GM21447 (cell line): ENCODE measurements at regions not wholly inside any gene's neighbourhood (a gene's known extent, or its start where the extent isn't known, plus 50 kb on each side); places are given as distances from the start of the nearest gene placed in this dataset.

Experiments used
- ATAC-seq: cut with Tn5 transposase; IDR thresholded peaks from one replicate; pipeline ENCODE4 v1.9.1; 2021; ENCODE audit not compliant: unreplicated experiment

DNA sequence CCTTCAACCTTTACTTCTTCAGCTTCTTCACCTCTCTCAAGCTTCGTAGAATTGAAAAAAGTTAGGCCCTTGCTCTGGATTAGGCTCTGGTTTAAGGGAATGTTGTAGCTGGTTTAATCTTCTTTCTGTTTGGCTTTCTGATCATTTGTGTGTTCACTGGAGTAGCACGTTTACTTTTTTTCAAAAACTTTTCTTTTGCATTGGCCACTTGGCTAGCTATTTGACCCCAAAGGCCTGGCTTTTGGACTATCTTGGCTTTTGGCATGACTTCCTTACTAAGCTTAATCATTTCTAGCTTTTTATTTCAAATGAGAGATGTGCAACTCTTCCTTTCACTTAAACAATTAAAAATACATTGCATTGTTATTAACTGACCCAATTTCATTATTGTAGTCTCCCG lies 1154.8 kb upstream of the ZEB2 start:
- ATAC-seq, result no peak

DNA sequence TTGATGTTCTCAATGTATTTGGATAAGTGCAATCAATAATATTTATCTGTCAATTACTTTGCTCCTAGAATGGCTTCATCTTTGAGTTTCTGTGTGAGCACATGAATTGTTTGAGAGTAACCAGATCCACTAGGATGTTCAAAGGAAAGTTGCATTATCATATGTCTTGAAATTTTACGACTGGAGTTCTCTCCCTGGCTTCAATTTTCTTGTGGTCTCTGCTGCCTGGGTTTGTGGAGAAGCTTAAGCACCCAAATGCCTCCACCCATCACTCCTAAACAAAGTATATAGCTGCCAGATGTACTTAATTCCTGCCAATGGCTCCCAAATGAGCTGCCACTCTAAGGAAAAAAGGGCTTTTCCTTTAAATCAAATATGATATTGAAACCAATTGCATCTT lies 1149.4 kb upstream of the ZEB2 start:
- ATAC-seq, result no peak

DNA sequence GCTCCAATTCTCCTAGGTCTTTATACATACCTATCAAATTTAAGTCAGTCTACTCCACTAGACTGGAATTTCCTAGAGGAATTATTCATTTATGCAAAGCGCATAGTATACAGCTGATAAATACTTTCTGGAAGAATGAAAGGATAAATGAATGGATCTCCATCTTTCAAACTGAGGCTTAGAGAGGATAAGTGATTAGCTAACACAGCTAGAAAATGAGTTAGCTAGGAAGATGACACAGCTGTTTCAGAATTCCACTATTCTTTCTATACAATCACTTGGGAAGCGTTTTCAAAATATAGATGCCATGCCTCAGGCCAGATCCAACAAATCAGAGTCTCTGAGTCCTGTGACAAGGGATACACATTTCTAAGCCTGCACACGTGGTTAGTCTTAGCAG lies 1146.6 kb upstream of the ZEB2 start:
- ATAC-seq, result no peak

DNA sequence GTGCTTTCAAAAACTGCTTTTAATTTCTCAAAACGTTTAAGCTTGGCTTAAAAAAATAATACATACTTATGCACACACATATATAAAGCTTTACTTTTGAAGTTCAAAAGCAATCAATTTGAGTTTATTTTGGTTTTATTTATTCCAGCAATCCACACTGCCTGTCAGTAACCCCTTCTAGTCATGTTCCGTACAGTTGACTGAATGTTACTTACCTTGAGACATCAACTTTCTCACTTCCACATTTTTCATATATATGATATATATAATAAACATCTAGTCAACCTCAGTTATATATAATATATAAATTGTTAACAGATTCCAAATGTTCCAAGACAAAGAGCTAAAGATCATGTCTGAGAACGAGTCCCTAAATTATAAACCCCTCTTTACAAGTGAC lies 1137.3 kb upstream of the ZEB2 start:
- no peak for ATAC-seq

DNA sequence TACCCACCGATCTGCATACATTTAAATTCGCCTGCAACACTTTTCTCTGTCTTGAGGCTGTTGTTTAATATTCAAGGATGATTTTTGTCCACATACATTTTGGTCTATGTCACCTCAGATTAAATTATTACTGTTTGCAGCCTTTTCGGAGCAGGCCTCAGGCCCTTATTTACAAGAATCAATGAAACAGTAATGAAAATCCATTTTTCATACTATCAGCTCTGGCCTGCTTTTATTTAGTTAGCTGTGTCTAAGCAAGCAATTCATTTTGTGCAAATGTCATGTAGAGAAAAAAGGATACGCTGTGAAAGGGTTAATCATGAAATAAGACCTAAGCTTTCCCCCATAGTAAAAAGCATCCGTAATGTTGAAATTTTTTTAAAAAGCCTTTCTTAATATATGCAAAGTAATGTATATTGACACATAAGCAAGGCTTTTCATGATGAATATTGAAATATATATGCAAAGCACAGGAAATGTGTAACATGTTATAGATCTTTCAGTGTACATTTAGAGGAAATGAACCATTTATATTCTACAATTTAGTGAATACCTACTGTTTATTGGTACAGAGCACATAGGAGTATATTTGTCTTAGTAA lies 1135.3 kb upstream of the ZEB2 start:
- no peak for ATAC-seq

DNA sequence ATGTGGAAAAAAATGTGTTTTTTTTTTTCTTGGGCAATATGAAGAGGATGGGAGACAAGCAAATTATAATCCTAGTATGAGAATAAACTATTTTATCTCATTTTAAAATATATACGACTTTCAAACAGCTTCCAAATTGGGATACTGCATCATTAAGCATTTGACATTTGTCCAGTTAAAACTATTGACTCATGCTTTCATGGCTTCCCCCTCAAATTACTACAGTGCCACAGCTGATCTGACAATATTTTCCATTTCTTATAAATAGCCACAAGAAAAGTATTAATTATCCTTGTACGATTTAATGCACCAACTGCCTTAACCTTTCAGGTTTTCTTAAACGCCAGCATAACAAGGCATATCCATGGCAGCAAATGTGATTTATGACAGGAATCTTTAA lies 1134.8 kb upstream of the ZEB2 start:
- no peak for ATAC-seq

DNA sequence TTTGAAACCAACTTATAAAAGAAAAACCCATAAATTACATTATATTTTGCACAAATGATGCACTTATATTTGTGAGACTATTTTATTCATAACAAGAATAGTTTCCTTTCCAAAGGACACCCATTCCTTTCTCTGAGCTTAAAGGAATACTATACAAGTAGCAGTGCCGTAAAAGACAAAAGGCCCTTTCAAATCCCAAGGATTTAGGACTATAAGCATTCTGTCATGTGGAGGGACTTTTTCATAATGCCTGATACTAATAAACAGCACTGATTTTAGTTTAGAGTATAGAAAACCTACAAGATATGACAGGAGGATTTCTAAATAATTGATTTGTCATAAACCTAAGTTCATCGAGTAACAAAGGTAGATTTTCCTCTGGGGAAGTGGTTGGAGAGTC lies 1134.2 kb upstream of the ZEB2 start:
- ATAC-seq, result no peak

DNA sequence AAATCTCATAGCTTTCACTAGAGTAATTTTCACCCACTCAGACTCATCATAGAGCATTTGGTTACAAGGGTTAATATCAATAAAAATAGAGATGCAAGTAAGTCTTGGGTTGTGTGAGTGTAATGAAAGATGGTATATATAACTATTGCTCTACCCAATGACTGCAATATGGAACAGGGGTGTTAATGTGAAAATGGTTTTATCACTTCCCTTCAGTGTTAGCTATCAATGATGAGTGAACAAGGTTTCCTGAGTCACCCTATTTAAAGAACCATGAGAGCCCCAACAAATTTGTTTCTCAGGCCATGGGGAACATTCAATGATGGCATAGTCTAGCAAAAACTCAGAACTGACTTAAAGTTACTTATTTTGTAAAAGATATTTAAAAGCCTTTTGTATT lies 1133.6 kb upstream of the ZEB2 start:
- no peak for ATAC-seq

DNA sequence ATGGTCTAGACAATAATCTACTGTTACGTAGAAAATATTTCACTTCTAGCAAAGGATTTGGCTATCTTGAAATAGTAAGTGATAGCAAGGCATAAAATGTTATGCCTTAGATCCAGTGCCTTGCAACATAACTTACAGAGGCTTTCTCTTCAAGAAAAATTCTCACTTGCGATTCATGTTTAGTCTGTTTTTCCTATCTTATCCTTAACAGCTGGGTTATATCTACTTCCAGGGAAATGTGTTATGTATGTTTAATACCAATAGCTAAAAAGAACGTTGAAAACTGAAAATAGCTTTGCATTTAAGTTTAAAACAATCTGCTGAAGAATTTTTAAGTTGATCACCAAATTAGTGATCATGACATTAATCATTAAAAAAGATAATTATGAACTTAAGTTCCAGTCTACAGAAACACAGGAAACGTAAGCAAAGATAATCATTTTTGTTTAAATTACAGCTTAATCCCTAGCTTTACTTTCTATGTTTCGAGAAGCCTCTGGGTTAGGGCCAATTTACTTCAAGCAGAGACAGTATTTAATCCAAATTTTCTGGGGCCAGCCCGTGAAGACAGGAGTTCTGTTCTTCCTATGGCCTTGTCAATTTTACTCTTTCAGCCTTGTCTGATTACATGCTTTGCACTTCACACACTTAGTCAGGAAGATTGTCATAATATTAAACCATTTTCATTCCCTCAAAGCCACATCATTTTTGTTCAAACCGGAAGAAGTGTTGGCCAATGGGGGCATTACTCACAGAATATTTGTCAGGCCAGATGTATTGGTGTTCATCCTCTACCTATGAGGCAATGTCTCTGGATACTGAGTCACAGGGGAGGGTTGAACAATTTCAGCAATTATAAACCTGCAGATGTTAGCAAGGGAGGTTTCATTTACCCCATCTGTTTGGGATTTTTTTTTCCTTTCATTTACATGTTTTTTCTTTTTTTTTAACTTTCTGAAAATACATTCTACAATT lies 1132.9 kb upstream of the ZEB2 start:
- ATAC-seq, result no peak

DNA sequence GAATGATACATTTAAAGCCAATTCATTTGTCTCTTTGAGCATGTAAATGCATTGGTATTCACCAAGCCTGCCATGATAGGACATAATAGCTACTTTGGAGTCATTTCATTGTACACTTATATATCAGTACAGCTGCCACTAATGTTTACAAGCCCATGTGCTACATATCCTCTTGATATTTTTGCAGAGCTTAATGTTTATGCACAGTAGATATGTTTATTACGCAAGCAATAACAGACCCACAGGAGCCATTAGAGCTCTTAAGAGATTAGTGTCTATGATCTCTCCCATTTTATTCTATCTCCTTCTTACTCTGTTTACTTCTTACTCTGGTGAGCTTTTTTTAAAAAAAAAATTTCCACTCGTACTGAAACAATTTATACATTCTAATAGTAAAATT lies 1132.1 kb upstream of the ZEB2 start:
- no peak for ATAC-seq

DNA sequence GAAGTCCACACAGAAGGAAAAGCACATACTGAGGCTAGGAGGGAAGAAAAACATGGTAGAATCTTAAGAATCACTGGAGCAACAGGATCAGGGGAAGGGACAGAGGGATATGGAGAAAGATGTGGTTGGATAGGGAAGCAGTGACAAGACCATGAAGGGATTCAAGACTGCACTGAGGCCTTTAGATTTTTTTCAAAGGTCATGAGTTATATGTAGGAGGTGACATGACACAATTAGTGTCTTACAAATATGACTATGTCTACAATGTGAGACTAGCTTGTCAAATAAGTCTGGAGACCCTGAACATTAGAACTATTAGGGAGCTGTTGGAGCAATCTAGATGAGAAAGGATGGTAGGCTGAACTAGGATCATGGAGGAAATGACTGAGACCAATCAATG lies 1130.3 kb upstream of the ZEB2 start:
- ATAC-seq, result no peak

DNA sequence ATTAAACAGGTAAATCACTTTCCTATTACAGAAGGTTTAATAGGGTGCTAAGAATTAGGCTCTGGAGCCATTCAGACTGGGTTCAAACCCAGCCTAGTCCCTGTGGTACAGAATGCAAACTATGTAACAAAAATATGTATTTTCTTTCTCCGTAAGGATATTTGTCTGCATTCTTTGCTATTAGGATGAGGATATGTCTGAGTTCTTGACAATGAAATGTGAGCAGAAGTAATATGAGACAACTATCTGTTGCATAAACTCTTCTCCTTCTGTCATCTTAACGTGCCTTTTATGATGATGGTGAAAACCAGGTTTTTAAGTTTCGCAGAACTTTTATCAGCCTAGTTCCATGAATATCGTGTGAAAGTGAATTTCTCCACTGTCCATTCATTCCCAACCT lies 1129.1 kb upstream of the ZEB2 start:
- ATAC-seq, result no peak

DNA sequence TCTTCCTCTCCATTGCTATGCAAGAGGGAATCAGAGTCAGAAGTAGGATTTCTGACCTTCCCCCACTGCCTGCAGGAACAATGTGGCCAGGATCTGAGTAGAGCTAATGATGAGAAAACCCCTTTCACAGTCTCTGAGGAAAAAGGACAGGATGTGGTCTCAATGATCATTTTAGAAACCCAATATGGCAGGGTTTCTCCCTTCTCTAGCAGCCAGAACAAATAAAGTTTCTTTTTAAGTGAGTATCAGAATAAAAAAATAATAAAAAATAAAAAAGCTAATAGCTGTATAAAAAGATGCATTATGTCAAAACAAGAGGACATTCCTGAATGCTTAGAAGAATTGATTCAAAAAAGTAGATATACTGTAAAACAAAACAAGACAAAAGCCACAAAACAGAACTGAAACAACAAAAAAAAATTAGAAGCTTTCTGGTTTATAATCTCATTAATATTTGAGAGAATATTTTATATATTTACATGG lies 1124.9 kb upstream of the ZEB2 start:
- peak; percentile 100 for ATAC-seq

DNA sequence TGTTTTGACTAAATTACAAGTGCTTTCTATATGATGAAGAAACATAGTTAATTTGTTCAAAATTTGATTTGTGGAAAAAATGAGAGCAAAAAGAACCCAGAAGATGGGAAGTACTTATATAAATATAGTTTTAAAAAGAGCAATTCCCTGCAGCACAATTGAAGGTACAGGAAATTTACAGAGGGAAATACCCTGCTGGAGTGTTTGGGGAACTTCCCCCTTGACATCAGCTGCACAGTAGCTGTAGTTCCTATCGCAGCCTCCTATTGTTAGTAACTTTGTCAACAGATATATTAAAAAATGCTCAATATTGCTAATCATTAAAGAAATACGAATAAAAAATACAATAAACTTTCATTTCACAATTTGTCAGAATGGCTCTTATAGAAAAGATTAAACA lies 1118.8 kb upstream of the ZEB2 start:
- ATAC-seq, result peak; percentile 66

DNA sequence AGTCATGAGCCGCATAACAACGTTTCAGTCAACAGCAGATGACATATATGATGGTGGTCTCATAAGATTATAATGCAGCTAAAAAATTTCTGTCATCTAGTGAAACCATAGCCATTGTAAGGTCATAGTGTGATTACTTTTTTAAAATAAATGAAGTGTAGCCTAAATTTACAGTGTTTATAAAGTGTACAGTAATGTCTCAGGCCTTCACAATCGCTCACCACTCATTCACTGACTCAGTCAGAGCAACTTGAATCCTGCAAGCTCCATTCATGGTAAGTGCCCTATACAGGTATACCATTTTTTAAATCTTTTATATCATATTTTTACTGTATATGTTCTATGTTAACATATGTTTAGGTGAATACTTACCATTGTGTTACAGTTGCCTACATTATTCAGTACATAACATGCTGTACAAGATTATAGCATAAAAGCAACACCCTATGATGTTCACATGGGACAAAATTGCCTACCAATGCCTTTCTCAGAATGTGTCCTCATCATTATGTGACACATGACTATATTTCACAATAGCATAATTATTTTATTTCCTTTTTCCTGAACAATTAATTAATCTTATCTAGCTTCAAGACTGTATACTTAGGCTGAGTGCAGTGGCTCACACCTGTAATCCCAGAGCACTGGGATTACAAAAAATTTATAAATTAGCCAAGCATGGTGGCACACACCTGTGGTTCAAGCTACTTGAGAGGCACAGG lies 1115.9 kb upstream of the ZEB2 start:
- no peak for ATAC-seq

DNA sequence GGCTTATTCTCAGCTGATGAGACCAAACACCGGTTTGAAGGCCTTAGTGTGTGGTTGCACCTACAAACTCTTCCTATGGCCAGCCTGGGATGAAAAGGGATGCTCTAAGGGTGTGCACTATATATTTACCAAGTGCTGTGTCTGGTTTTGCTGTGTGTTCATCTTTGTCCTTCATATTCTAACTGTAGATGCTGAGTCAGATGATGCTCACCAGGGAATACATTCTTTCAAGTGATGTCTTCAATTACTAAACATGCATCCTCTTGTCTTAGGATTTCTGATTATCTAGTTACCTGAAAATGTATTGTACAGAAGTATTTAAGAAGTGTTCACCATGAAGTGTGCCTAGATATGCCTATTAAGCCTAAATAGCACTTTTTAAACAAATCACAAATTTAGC lies 1111.6 kb upstream of the ZEB2 start:
- ATAC-seq, result no peak

DNA sequence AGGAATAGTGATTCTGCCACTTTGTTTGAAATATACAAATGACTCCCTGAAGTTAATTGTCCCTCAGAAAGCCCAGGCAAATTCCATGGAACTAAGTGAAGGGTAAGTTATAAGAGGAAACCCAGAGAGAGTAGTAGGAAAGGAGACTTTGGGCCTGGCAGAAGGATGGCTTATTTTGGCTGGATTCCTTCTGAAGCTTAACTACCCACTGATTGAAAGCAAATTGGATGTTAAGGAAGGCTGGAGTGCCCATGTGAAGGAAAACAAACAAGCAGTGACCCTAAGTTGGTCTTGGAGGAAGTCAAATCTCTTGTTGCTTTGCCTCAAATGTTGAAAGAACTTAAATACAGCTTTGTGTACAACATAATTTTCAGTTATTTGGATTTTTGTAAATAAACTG lies 1106.4 kb upstream of the ZEB2 start:
- ATAC-seq, result no peak

DNA sequence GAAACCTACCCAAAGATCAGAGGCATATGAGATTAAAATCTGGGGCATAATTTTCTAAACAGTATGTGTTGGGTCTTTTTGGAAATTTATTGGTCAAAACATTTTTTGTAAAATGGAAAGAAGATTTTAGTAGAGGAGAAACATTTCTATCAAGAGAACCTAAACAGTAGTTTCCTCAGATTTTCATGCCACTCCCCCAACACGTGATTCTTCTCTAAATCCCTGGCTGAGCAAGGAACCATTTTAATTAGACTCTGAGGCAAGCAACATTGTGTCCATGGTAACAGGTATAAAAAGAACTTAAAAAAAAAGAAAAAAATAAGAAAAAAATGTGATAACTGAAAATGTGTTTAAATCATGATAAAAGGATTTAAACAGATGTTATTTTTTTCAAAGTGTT lies 1105.2 kb upstream of the ZEB2 start:
- ATAC-seq, result no peak

DNA sequence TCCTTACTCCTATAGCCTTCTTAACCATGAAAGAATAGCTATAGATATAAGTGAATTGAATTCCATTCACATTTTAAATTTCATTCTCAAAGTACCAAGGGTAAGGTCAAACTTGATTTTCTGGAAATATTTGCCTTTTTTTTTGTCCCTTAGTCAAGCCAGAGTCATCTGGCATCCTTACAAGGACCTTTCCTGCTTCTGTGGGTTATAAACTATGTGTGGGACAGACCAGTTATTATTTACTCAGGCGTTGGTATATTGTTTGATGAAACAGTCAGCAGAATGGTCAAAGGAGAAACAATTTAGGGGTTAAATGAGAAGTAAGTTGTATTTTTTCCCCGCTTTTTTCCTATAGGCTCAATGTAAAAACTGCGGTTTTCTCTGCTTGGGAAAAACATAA lies 1103.2 kb upstream of the ZEB2 start:
- ATAC-seq, result no peak

DNA sequence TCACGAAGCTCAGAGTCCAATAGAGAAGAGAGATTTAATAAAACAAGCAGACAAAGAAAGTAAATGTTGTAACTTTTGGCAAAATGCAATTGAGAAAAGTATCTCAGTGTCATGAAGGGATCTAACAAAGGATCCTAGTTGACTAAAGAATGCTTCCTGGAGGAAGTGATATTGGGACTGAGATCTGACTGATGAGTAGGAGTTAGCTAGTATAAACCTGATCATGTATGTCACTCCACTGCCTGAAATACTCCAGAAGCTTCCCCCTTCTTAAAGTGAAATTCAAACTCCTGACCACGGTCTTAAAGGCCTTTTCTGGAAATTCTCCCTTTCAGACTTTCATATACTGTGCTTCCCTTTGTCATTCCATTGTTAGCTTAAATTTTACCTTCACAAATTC lies 1102.4 kb upstream of the ZEB2 start:
- no peak for ATAC-seq

DNA sequence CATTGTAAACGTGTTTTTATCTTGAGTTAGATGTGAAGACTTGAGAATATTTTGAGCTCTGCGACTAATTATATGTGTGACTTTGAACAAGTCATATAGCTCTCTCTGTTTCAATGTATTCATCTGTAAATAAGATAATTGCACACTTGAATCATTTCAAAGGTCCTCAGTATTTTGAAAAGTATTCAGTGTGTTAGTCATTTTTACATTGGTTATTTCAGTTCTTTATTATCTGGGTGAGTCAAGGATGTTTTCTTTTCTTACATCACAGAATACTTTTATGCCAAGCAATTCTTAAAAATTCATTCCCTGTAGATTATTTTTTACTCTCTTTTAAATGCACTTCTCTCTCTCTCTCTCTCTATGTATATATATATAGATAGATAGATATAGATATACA lies 1098.0 kb upstream of the ZEB2 start:
- no peak for ATAC-seq

DNA sequence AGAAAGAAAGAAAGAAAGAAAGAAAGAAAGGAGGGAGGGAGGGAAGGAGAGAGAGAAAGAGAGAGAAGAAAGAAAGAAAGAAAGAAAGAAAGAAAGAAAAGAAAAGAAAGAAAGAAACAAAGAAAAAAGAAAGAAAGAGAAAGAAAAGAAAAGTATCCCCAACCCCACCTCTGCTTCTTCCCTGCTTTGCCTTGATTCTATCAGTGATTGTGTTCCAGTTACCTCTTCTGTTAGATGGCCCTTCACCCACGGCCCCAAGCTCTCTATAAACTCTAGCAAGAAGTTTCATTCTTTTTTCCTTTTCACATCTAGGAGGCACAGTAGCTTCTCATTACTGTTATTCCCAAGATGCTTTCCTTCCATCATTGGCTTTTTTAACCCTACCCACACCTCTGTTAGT lies 1097.5 kb upstream of the ZEB2 start:
- ATAC-seq, result no peak
